ENCODE measurements at regions not wholly inside any gene's neighbourhood (a gene's known extent, or its start where the extent isn't known, plus 50 kb on each side); places are given as distances from the start of the nearest gene placed in this dataset.

DNA sequence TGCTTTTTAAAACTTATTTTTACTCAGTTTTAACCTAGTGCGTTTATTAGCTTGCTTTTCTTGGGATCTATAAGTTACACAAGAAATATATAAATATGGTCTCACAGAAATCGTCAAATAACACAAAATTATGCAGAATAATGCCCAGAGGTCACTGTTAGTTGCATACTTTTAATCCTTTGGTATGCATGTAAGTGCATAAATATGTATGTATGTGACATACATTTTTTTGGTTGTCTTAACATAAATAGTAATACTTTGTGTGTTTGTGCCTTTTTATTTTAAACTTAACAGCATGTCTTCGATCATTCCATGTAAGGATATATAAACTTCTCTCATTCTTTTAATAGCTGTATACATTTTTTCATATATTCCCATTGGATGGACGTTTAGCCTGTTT is 459.6 kb downstream of the PCNX1 start:
- H3K36me3 ChIP-seq (ENCODE audit: insufficient read depth) = no peaks in the 10 kb centered on the region
- peaks cover 8% of the 10 kb centered on the region; the same call in 1 of the 3 replicates for H3K36me3 Mint-ChIP-seq (ENCODE audit: low read depth)
- H4K20me1 ChIP-seq (replicated peaks; ENCODE audit: insufficient read depth) = no peaks in the 10 kb centered on the region; the same call in 1 of the 2 replicates
- H3K4me2 ChIP-seq = no peak overlapping the region
- TF ChIP-seq STAT1 (IDR thresholded peaks at IDR 0.05; ENCODE audit: unreplicated experiment) (no peak), POLR2AphosphoS5 (IDR thresholded peaks at IDR 0.05; ENCODE audit: low read depth) (no peak), EZH2 (IDR thresholded peaks at IDR 0.05; ENCODE audit: low read depth, unreplicated experiment) (no peak), ZNF331 (CRISPR knock-in tag; IDR thresholded peaks at IDR 0.05; ENCODE audit: low read depth) (no peak), EZH2phosphoT487 (IDR thresholded peaks at IDR 0.05; ENCODE audit: unreplicated experiment) (no peak), ZNF114 (CRISPR knock-in tag; IDR thresholded peaks at IDR 0.05) (no peak), JUNB (IDR thresholded peaks at IDR 0.05; ENCODE audit: unreplicated experiment) (no peak), CREB1 (CRISPR knock-in tag; IDR thresholded peaks at IDR 0.05; ENCODE audit: low read depth) (no peak), NANOG (IDR thresholded peaks at IDR 0.05; ENCODE audit: borderline replicate concordance) (no peak)
- TF ChIP-seq, protein P1, sequence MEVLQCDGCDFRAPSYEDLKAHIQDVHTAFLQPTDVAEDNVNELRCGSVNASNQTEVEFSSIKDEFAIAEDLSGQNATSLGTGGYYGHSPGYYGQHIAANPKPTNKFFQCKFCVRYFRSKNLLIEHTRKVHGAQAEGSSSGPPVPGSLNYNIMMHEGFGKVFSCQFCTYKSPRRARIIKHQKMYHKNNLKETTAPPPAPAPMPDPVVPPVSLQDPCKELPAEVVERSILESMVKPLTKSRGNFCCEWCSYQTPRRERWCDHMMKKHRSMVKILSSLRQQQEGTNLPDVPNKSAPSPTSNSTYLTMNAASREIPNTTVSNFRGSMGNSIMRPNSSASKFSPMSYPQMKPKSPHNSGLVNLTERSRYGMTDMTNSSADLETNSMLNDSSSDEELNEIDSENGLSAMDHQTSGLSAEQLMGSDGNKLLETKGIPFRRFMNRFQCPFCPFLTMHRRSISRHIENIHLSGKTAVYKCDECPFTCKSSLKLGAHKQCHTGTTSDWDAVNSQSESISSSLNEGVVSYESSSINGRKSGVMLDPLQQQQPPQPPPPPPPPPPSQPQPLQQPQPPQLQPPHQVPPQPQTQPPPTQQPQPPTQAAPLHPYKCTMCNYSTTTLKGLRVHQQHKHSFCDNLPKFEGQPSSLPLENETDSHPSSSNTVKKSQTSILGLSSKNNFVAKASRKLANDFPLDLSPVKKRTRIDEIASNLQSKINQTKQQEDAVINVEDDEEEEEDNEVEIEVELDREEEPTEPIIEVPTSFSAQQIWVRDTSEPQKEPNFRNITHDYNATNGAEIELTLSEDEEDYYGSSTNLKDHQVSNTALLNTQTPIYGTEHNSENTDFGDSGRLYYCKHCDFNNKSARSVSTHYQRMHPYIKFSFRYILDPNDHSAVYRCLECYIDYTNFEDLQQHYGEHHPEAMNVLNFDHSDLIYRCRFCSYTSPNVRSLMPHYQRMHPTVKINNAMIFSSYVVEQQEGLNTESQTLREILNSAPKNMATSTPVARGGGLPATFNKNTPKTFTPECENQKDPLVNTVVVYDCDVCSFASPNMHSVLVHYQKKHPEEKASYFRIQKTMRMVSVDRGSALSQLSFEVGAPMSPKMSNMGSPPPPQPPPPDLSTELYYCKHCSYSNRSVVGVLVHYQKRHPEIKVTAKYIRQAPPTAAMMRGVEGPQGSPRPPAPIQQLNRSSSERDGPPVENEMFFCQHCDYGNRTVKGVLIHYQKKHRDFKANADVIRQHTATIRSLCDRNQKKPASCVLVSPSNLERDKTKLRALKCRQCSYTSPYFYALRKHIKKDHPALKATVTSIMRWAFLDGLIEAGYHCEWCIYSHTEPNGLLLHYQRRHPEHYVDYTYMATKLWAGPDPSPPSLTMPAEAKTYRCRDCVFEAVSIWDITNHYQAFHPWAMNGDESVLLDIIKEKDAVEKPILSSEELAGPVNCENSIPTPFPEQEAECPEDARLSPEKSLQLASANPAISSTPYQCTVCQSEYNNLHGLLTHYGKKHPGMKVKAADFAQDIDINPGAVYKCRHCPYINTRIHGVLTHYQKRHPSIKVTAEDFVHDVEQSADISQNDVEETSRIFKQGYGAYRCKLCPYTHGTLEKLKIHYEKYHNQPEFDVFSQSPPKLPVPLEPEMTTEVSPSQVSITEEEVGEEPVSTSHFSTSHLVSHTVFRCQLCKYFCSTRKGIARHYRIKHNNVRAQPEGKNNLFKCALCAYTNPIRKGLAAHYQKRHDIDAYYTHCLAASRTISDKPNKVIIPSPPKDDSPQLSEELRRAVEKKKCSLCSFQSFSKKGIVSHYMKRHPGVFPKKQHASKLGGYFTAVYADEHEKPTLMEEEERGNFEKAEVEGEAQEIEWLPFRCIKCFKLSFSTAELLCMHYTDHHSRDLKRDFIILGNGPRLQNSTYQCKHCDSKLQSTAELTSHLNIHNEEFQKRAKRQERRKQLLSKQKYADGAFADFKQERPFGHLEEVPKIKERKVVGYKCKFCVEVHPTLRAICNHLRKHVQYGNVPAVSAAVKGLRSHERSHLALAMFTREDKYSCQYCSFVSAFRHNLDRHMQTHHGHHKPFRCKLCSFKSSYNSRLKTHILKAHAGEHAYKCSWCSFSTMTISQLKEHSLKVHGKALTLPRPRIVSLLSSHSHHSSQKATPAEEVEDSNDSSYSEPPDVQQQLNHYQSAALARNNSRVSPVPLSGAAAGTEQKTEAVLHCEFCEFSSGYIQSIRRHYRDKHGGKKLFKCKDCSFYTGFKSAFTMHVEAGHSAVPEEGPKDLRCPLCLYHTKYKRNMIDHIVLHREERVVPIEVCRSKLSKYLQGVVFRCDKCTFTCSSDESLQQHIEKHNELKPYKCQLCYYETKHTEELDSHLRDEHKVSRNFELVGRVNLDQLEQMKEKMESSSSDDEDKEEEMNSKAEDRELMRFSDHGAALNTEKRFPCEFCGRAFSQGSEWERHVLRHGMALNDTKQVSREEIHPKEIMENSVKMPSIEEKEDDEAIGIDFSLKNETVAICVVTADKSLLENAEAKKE (CRISPR knock-in tag; IDR thresholded peaks at IDR 0.05) = no peak
- TF ChIP-seq, protein P2, sequence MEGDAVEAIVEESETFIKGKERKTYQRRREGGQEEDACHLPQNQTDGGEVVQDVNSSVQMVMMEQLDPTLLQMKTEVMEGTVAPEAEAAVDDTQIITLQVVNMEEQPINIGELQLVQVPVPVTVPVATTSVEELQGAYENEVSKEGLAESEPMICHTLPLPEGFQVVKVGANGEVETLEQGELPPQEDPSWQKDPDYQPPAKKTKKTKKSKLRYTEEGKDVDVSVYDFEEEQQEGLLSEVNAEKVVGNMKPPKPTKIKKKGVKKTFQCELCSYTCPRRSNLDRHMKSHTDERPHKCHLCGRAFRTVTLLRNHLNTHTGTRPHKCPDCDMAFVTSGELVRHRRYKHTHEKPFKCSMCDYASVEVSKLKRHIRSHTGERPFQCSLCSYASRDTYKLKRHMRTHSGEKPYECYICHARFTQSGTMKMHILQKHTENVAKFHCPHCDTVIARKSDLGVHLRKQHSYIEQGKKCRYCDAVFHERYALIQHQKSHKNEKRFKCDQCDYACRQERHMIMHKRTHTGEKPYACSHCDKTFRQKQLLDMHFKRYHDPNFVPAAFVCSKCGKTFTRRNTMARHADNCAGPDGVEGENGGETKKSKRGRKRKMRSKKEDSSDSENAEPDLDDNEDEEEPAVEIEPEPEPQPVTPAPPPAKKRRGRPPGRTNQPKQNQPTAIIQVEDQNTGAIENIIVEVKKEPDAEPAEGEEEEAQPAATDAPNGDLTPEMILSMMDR (conservative IDR thresholded peaks at IDR 0.05; ENCODE audit: low read depth in 2 of 2) = no peak
- TF ChIP-seq, protein P3, sequence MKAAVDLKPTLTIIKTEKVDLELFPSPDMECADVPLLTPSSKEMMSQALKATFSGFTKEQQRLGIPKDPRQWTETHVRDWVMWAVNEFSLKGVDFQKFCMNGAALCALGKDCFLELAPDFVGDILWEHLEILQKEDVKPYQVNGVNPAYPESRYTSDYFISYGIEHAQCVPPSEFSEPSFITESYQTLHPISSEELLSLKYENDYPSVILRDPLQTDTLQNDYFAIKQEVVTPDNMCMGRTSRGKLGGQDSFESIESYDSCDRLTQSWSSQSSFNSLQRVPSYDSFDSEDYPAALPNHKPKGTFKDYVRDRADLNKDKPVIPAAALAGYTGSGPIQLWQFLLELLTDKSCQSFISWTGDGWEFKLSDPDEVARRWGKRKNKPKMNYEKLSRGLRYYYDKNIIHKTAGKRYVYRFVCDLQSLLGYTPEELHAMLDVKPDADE (IDR thresholded peaks at IDR 0.05) = no peak
- TF ChIP-seq, protein P4, sequence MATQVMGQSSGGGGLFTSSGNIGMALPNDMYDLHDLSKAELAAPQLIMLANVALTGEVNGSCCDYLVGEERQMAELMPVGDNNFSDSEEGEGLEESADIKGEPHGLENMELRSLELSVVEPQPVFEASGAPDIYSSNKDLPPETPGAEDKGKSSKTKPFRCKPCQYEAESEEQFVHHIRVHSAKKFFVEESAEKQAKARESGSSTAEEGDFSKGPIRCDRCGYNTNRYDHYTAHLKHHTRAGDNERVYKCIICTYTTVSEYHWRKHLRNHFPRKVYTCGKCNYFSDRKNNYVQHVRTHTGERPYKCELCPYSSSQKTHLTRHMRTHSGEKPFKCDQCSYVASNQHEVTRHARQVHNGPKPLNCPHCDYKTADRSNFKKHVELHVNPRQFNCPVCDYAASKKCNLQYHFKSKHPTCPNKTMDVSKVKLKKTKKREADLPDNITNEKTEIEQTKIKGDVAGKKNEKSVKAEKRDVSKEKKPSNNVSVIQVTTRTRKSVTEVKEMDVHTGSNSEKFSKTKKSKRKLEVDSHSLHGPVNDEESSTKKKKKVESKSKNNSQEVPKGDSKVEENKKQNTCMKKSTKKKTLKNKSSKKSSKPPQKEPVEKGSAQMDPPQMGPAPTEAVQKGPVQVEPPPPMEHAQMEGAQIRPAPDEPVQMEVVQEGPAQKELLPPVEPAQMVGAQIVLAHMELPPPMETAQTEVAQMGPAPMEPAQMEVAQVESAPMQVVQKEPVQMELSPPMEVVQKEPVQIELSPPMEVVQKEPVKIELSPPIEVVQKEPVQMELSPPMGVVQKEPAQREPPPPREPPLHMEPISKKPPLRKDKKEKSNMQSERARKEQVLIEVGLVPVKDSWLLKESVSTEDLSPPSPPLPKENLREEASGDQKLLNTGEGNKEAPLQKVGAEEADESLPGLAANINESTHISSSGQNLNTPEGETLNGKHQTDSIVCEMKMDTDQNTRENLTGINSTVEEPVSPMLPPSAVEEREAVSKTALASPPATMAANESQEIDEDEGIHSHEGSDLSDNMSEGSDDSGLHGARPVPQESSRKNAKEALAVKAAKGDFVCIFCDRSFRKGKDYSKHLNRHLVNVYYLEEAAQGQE (IDR thresholded peaks at IDR 0.05; ENCODE audit: unreplicated experiment) = no peak
- ATAC-seq = no peak
- no peaks in the 10 kb centered on the region for H3K27me3 ChIP-seq (ENCODE audit: insufficient read depth)
- H3K4me1 ChIP-seq (ENCODE audit: insufficient read depth) = peaks cover 6% of the 10 kb centered on the region
- H3K27me3 Mint-ChIP-seq (ENCODE audit: insufficient read depth, low read depth, poor library complexity) = no peaks in the 10 kb centered on the region
- H3K9me2 ChIP-seq (ENCODE audit: insufficient read depth) = no peaks in the 10 kb centered on the region
- H3K27ac ChIP-seq (ENCODE audit: low read depth) = no peak overlapping the region
- no peak overlapping the region for H3K4me3 ChIP-seq
- no peak overlapping the region for H3K27ac Mint-ChIP-seq
- H3K79me2 ChIP-seq (replicated peaks; ENCODE audit: insufficient read depth) = peaks cover 77% of the 10 kb centered on the region
- no peaks in the 10 kb centered on the region for H3F3A ChIP-seq (replicated peaks; ENCODE audit: low read depth)
- no peak for DNase-seq (ENCODE audit: low spot score)
- H2AFZ ChIP-seq = no peak overlapping the region
- peaks cover 3% of the 10 kb centered on the region; the same call in 1 of the 3 replicates for H3K9me3 Mint-ChIP-seq
- peaks cover 10% of the 10 kb centered on the region; the same call in 2 of the 3 replicates for H3K4me1 Mint-ChIP-seq
- H3K4me3 Mint-ChIP-seq = no peak overlapping the region

Measured in GM23338 (cell line).